ENCODE measurements at regions not wholly inside any gene's neighbourhood (a gene's known extent, or its start where the extent isn't known, plus 50 kb on each side); places are given as distances from the start of the nearest gene placed in this dataset.

DNA sequence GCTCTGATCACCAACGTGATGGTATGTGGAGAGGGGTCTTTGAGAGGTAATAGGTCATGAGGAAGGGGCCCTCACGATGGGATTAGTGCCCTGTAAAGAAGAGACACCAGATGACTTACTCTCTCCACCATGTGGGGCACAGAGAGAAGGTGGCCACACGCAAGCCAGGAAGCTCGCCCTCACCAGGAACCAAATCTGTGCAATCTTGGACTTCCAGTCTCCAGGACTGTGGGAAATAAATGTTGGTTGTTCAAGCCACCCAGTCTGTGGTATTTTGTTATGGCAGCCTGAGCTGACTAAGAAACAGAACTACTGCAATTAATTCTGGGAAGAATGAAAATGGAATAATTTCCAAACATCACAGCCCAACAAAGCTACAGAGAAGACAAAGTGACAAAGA, 117.5 kb downstream of the SNX19 start:
- H3K4me1 Mint-ChIP-seq, result peaks cover 13% of the 10 kb centered on the region
- no peak overlapping the region for H3K27ac Mint-ChIP-seq
- peaks cover 5% of the 10 kb centered on the region for H3K27me3 Mint-ChIP-seq (ENCODE audit: low read depth, poor library complexity)
- DNase-seq, result no peak
- no peaks in the 10 kb centered on the region for H3K36me3 Mint-ChIP-seq (ENCODE audit: low read depth)
- H3K9me3 Mint-ChIP-seq, result peaks cover 24% of the 10 kb centered on the region
- no peak overlapping the region for H3K4me3 Mint-ChIP-seq
- TF ChIP-seq CTCF (IDR thresholded peaks at IDR 0.05), result no peak

GRCh38 chr11:130801333-130802122, 114.8 kb downstream of the SNX19 start:
- Mint-ChIP-seq H3K27ac (no peak overlapping the region), H3K27me3 (ENCODE audit: low read depth, poor library complexity) (peaks cover 8% of the 10 kb centered on the region), H3K4me3 (no peak overlapping the region), H3K4me1 (peaks cover 33% of the 10 kb centered on the region), H3K9me3 (peaks cover 24% of the 10 kb centered on the region), H3K36me3 (ENCODE audit: low read depth) (no peaks in the 10 kb centered on the region)
- TF ChIP-seq CTCF (IDR thresholded peaks at IDR 0.05), result no peak
- peak; percentile 30 for DNase-seq

DNA sequence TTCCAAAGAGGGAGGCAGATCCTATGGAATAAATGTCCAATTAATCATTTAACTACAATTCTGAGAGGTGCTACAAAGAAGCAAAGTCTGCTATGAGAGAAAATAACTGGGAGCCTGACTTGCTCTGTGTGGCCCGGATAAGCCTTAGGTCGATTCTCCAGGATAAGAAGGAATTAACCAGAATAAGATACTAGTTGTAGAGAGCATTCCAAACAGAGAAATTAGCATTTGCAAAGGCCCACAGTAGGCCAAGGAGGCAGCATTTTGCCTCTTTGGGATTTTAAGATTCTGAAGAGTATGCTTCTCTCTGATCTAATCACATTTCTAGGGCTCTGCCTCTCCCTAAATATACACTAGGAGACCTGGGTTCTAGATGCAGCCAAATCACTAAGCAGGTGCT, 113.7 kb downstream of the SNX19 start:
- no peak for DNase-seq
- Mint-ChIP-seq H3K27ac (no peak overlapping the region), H3K27me3 (ENCODE audit: low read depth, poor library complexity) (peaks cover 8% of the 10 kb centered on the region), H3K36me3 (ENCODE audit: low read depth) (no peaks in the 10 kb centered on the region), H3K9me3 (peaks cover 22% of the 10 kb centered on the region), H3K4me3 (no peak overlapping the region), H3K4me1 (peaks cover 42% of the 10 kb centered on the region)
- no peak for TF ChIP-seq CTCF (IDR thresholded peaks at IDR 0.05)

GRCh38 chr11:130804306-130805076, 111.8 kb downstream of the SNX19 start:
- peaks cover 8% of the 10 kb centered on the region for H3K27me3 Mint-ChIP-seq (ENCODE audit: low read depth, poor library complexity)
- peaks cover 18% of the 10 kb centered on the region for H3K9me3 Mint-ChIP-seq
- no peak for DNase-seq
- peaks cover 42% of the 10 kb centered on the region for H3K4me1 Mint-ChIP-seq
- TF ChIP-seq CTCF (IDR thresholded peaks at IDR 0.05), result no peak
- no peaks in the 10 kb centered on the region for H3K36me3 Mint-ChIP-seq (ENCODE audit: low read depth)
- H3K27ac Mint-ChIP-seq, result no peak overlapping the region
- H3K4me3 Mint-ChIP-seq, result no peak overlapping the region

DNA sequence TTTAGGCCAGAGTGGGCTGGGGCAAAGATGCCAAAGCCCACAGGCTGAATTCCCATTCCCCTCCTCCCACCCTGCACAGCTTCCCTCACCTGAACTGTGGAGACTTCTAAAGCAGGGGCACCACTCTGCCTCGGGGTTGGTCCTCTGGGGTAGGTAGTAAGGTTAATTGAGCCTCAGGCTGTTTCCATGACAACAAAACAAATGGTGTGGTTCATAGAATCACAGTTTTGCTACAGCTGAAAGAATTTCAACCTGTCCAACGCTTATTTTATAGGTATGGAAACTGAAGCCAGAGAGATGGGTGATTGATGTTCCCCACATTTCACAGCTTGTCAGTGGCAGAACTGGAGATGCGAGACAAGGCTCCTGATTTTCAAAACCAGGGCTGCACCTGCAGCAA, 109.5 kb downstream of the SNX19 start:
- peaks cover 36% of the 10 kb centered on the region for H3K4me1 Mint-ChIP-seq
- no peaks in the 10 kb centered on the region for H3K36me3 Mint-ChIP-seq (ENCODE audit: low read depth)
- H3K4me3 Mint-ChIP-seq, result no peak overlapping the region
- H3K9me3 Mint-ChIP-seq, result no peaks in the 10 kb centered on the region
- TF ChIP-seq CTCF (IDR thresholded peaks at IDR 0.05), result no peak
- H3K27me3 Mint-ChIP-seq (ENCODE audit: low read depth, poor library complexity), result peaks cover 3% of the 10 kb centered on the region
- H3K27ac Mint-ChIP-seq, result no peak overlapping the region
- DNase-seq, result no peak
